ENCODE measurements at regions not wholly inside any gene's neighbourhood (a gene's known extent, or its start where the extent isn't known, plus 50 kb on each side); places are given as distances from the start of the nearest gene placed in this dataset.

DNA sequence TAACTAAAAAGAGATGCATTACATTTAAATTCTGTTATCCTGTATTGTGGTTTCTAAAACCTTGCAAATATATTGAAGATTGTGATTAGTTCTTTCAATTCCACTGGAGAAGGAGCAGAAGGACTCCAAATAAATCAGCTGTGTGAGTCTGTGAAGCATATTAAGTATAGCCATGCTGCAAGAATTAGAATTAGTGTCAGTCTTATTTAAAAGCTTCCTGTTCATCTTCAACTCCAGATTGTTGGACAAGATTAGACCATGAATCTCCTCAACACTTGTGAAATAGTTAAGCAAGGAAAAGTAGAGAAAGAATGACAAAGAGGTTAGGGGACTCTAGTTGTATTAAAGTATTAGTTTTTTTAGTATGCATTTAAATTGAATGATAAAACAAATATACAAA, 92.5 kb upstream of the LRP1B start:
- TF ChIP-seq, protein P1, sequence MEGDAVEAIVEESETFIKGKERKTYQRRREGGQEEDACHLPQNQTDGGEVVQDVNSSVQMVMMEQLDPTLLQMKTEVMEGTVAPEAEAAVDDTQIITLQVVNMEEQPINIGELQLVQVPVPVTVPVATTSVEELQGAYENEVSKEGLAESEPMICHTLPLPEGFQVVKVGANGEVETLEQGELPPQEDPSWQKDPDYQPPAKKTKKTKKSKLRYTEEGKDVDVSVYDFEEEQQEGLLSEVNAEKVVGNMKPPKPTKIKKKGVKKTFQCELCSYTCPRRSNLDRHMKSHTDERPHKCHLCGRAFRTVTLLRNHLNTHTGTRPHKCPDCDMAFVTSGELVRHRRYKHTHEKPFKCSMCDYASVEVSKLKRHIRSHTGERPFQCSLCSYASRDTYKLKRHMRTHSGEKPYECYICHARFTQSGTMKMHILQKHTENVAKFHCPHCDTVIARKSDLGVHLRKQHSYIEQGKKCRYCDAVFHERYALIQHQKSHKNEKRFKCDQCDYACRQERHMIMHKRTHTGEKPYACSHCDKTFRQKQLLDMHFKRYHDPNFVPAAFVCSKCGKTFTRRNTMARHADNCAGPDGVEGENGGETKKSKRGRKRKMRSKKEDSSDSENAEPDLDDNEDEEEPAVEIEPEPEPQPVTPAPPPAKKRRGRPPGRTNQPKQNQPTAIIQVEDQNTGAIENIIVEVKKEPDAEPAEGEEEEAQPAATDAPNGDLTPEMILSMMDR (IDR thresholded peaks at IDR 0.05; ENCODE audit: extremely low read depth, low read depth, low read length): no peak
- Histone ChIP-seq H3K4me1 (ENCODE audit: insufficient read depth, low read length) (no peaks in the 10 kb centered on the region), H3K4me3 (ENCODE audit: insufficient read depth, low read length) (no peak overlapping the region), H3K79me2 (ENCODE audit: insufficient read depth, low read length) (no peaks in the 10 kb centered on the region), H3K36me3 (ENCODE audit: insufficient read depth, low read length) (no peaks in the 10 kb centered on the region), H3K27me3 (ENCODE audit: insufficient read depth, low read length) (no peaks in the 10 kb centered on the region), H3K4me2 (ENCODE audit: insufficient read depth, low read length) (no peak overlapping the region), H3K27ac (ENCODE audit: low read depth, low read length) (no peak overlapping the region), H2AFZ (ENCODE audit: low read length) (no peak overlapping the region), H4K20me1 (ENCODE audit: insufficient read depth, low read length) (no peaks in the 10 kb centered on the region), H3K9me3 (ENCODE audit: low read depth, low read length) (no peaks in the 10 kb centered on the region)
- no peak for DNase-seq (ENCODE audit: insufficient read length, low spot score, missing footprints)

DNA sequence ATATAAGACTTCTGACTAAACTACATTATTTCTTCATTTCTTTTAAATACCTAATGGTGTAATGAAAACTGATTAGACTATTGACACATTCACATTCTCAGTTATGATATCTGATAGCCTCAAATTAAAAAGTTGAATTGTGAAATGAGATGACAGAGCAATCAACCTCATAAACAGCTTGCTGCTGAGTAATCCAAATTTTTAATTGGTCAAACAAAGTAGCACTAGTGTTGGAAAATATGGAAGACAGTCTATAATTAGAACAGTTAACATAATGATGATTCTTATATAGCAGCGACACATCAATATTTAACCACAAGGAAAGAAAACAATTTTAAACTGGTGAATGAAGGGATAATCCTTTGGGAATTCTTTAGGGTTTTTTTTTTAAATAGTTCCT, 91.9 kb upstream of the LRP1B start:
- TF ChIP-seq, protein P1 (IDR thresholded peaks at IDR 0.05; ENCODE audit: extremely low read depth, low read depth, low read length): no peak
- Histone ChIP-seq H3K79me2 (ENCODE audit: insufficient read depth, low read length) (no peaks in the 10 kb centered on the region), H4K20me1 (ENCODE audit: insufficient read depth, low read length) (no peaks in the 10 kb centered on the region), H3K4me3 (ENCODE audit: insufficient read depth, low read length) (no peak overlapping the region), H3K36me3 (ENCODE audit: insufficient read depth, low read length) (no peaks in the 10 kb centered on the region), H2AFZ (ENCODE audit: low read length) (no peak overlapping the region), H3K27ac (ENCODE audit: low read depth, low read length) (no peak overlapping the region), H3K27me3 (ENCODE audit: insufficient read depth, low read length) (no peaks in the 10 kb centered on the region), H3K4me1 (ENCODE audit: insufficient read depth, low read length) (no peaks in the 10 kb centered on the region), H3K9me3 (ENCODE audit: low read depth, low read length) (no peaks in the 10 kb centered on the region), H3K4me2 (ENCODE audit: insufficient read depth, low read length) (no peak overlapping the region)
- DNase-seq (ENCODE audit: insufficient read length, low spot score, missing footprints): no peak

DNA sequence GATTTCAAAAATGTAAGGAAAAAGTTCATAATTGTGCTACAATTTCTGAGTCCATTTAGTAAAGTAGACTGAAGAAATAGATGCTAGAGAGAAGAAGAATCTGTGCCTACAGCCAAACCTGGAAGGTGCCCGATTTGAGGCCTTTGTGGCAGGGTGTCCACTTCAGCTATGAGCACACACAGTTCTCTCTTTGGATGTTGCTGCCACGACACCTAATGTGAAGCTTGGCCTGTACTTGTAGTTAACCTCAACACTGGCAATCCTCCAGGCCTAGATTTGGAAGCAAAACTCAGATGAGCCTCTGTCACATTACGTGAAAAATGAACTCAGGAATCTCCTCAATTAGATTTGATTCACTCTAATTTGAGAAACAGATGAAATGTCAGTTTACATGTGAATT, 90.1 kb upstream of the LRP1B start:
- TF ChIP-seq, protein P1 (IDR thresholded peaks at IDR 0.05; ENCODE audit: extremely low read depth, low read depth, low read length): no peak
- no peaks in the 10 kb centered on the region for H4K20me1 ChIP-seq (ENCODE audit: insufficient read depth, low read length)
- H3K27me3 ChIP-seq (ENCODE audit: insufficient read depth, low read length): no peaks in the 10 kb centered on the region
- no peak for DNase-seq (ENCODE audit: insufficient read length, low spot score, missing footprints)
- no peaks in the 10 kb centered on the region for H3K79me2 ChIP-seq (ENCODE audit: insufficient read depth, low read length)
- no peak overlapping the region for H2AFZ ChIP-seq (ENCODE audit: low read length)
- H3K4me2 ChIP-seq (ENCODE audit: insufficient read depth, low read length): no peak overlapping the region
- no peaks in the 10 kb centered on the region for H3K36me3 ChIP-seq (ENCODE audit: insufficient read depth, low read length)
- no peaks in the 10 kb centered on the region for H3K4me1 ChIP-seq (ENCODE audit: insufficient read depth, low read length)
- H3K4me3 ChIP-seq (ENCODE audit: insufficient read depth, low read length): no peak overlapping the region
- no peaks in the 10 kb centered on the region for H3K9me3 ChIP-seq (ENCODE audit: low read depth, low read length)
- no peak overlapping the region for H3K27ac ChIP-seq (ENCODE audit: low read depth, low read length)

DNA sequence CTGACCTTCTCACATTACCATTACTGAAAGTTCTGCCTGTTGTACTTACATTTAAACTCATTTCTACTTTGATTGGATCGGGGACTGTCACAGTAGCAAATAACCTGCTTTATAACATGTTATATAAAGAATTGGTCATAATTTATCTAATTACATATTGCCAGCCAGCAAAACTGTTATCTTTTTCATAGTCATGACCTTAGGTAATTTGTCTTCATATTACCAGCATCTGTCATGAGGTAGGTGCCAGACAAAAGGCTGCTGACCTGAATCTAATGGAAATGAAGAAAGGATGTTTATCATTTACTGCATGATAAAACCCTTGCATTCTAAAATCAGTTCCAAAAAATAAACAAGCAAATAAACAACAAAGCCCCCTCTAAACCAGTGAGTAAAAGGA, 89.4 kb upstream of the LRP1B start:
- Histone ChIP-seq H3K4me1 (ENCODE audit: insufficient read depth, low read length) (no peaks in the 10 kb centered on the region), H4K20me1 (ENCODE audit: insufficient read depth, low read length) (no peaks in the 10 kb centered on the region), H3K27me3 (ENCODE audit: insufficient read depth, low read length) (no peaks in the 10 kb centered on the region), H3K27ac (ENCODE audit: low read depth, low read length) (no peak overlapping the region), H3K9me3 (ENCODE audit: low read depth, low read length) (no peaks in the 10 kb centered on the region), H3K36me3 (ENCODE audit: insufficient read depth, low read length) (no peaks in the 10 kb centered on the region), H3K4me2 (ENCODE audit: insufficient read depth, low read length) (no peak overlapping the region), H3K79me2 (ENCODE audit: insufficient read depth, low read length) (no peaks in the 10 kb centered on the region), H3K4me3 (ENCODE audit: insufficient read depth, low read length) (no peak overlapping the region), H2AFZ (ENCODE audit: low read length) (no peak overlapping the region)
- TF ChIP-seq, protein P1 (IDR thresholded peaks at IDR 0.05; ENCODE audit: extremely low read depth, low read depth, low read length): no peak
- no peak for DNase-seq (ENCODE audit: insufficient read length, low spot score, missing footprints)

All from osteoblast (primary cell).